Caco-2 (cell line): ENCODE measurements at regions not wholly inside any gene's neighbourhood (a gene's known extent, or its start where the extent isn't known, plus 50 kb on each side); places are given as distances from the start of the nearest gene placed in this dataset.
"Not testable (repeated sequence)": the region's sequence is repeated elsewhere in the genome, so short reads cannot be mapped to it uniquely, and the experiment has no call there.

Experiments used
- BruUV-seq: library from RNA; stranded (reverse); fragments of 400-500 nt; replicated peaks from 2 replicates; lab custom pipeline; 2021; lab: Mats Ljungman, UMichigan
- CTCF ChIA-PET: fragments of 300-600 bp; sonication (Branson Sonifier 250); formaldehyde crosslinking; loops from one replicate; lab custom pipeline; 2022; ENCODE audit warnings: antibody characterized with exemption; lab: Charles Lee
- POLR2A ChIA-PET: fragments of 300-600 bp; sonication (Branson Sonifier 250); formaldehyde crosslinking; loops from one replicate; lab custom pipeline; 2022; ENCODE audit warnings: antibody characterized with exemption; lab: Charles Lee
- DNase-seq, 2 experiments: peaks; one replicate each; pipeline versions ENCODE4 v3.0.0 to v3.0.0-alpha.2; 2020 to 2022
- H3K27me3 ChIP-seq: replicated peaks from 2 replicates; pipeline ENCODE4 v1.6.0; 2011; ENCODE audit warnings: low read length; ENCODE audit not compliant: control insufficient read depth, insufficient read depth
- H3K36me3 ChIP-seq: 2 replicates; pipeline ENCODE4 v1.5.1; 2011; ENCODE audit warnings: low read length; ENCODE audit not compliant: control insufficient read depth, insufficient read depth
- H3K4me1 ChIP-seq: fragments of 250-450 bp; sonication (Bioruptor Pico); 2 replicates; pipeline ENCODE4 v1.5.1; 2020; ENCODE audit warnings: mild to moderate bottlenecking
- H3K4me3 ChIP-seq: 2 replicates; pipeline ENCODE4 v1.5.1; 2011; ENCODE audit warnings: low read depth, mild to moderate bottlenecking, control low read depth, low read length
- H3K9me3 ChIP-seq: fragments of 250-450 bp; sonication (Bioruptor Pico); 2 replicates; pipeline ENCODE4 v1.5.1; 2020; ENCODE audit warnings: mild to moderate bottlenecking, moderate library complexity
- H3K27ac Mint-ChIP-seq: one replicate; pipeline ENCODE4 v1.8.0; 2022; ENCODE audit warnings: mixed read lengths; ENCODE audit not compliant: unreplicated experiment
- H3K27me3 Mint-ChIP-seq: one replicate; pipeline ENCODE4 v1.8.0; 2022; ENCODE audit warnings: mixed read lengths; ENCODE audit not compliant: insufficient read depth, unreplicated experiment
- H3K36me3 Mint-ChIP-seq: one replicate; pipeline ENCODE4 v1.8.0; 2022; ENCODE audit warnings: mild to moderate bottlenecking, mixed read lengths; ENCODE audit not compliant: insufficient read depth, unreplicated experiment
- H3K4me1 Mint-ChIP-seq: one replicate; pipeline ENCODE4 v1.8.0; 2022; ENCODE audit warnings: low read depth, mixed read lengths; ENCODE audit not compliant: unreplicated experiment
- H3K4me3 Mint-ChIP-seq: one replicate; pipeline ENCODE4 v1.8.0; 2022; ENCODE audit warnings: mild to moderate bottlenecking, moderate library complexity, mixed read lengths; ENCODE audit not compliant: unreplicated experiment
- H3K9me3 Mint-ChIP-seq: one replicate; pipeline ENCODE4 v1.8.0; 2022; ENCODE audit warnings: mixed read lengths; ENCODE audit not compliant: unreplicated experiment
- intact Hi-C: fragments of 100-400 bp; cut with micrococcal nuclease; formaldehyde crosslinking; loops from one replicate; pipeline ENCODE4 v1.10.0; 2022; ENCODE audit not compliant: unreplicated experiment
- TF ChIP-seq, protein P1 (sequence below), 2 experiments: fragments of 200-600 bp in 1 of 2; IDR thresholded peaks; 1 replicate in 1 of 2; 2 replicates in 1 of 2; pipeline versions ENCODE4 v1.5.1 to v1.8.0; 2011 to 2022; ENCODE audit warnings: antibody characterized with exemption in 1 of 2, control low read depth in 1 of 2, inconsistent platforms in 1 of 2, low read depth in 1 of 2, low read length in 1 of 2, mild to moderate bottlenecking in 1 of 2, moderate library complexity in 1 of 2; ENCODE audit not compliant: insufficient read depth in 1 of 2, severe bottlenecking in 1 of 2, unreplicated experiment in 1 of 2

DNA sequence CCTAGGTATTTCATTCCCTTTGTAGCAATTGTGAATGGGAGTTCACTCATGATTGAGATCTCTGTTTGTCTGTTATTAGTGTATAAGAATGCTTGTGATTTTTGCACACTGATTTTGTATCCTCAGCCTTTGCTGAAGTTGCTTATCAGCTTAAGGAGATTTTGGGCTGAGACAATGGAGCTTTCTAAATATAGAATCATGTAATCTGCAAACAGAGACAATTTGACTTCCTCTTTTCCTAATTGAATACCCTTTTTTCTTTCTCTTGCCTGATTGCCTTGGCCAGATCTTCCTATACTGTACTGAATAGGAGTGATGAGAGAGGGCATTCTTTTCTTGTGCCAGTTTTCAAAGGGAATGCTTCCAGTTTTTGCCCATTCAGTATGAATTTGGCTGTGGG is 398.1 kb downstream of the SRGAP2C start:
- H3K4me1 Mint-ChIP-seq, CTCF ChIA-PET, BruUV-seq, H3K9me3 ChIP-seq, DNase-seq, H3K36me3 Mint-ChIP-seq, H3K27me3 ChIP-seq, H3K27me3 Mint-ChIP-seq, H3K4me3 ChIP-seq, intact Hi-C loops, H3K4me3 Mint-ChIP-seq, H3K27ac Mint-ChIP-seq, POLR2A ChIA-PET, H3K36me3 ChIP-seq, H3K4me1 ChIP-seq: not testable (repeated sequence)
- H3K9me3 Mint-ChIP-seq: peaks cover 16% of the 10 kb centered on the region

DNA sequence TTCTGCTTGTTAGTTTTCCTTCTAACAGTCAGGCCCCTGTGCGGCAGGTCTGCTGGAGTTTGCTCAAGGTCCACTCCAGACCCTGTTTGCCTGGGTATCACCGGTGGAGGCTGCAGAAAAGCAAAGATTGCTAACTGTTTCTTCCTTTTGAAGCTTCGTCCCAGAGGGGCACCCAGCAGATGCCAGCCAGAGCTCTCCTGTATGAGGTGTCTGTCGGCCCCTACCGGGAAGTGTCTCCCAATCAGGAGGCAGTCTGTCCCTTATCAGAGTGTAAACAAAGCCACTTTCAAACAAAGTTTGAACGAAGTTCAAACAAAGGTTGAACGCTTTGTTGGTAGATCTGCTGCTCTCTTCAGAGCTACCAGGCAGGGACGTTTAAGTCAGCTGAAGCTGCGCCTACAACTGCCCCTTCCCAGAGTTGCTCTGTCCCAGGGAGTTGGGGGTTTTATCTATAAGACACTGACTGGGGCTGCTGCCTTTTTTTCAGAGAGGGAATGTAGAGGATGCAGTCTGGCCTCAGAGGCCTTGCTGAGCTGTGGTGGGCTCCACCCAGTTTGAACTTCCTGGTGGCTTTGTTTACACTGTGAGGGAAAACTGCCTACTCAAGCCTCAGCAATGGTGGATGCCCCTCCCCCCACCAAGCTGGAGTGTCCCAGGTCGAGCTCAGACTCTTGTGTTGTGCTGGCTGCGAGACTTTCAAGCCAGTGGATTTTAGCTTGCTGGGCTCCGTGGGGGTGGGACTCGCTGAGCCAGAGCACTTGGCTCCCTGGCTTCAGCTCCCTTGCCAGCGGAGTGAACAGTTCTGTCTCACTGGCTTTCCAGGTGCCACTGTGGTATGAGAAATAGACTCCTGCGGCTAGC is 401.8 kb downstream of the SRGAP2C start:
- no peaks in the 10 kb centered on the region for H3K36me3 Mint-ChIP-seq
- H3K4me3 Mint-ChIP-seq: no peak overlapping the region
- ChIA-PET POLR2A (no interaction called here), CTCF (no interaction called here)
- H3K36me3 ChIP-seq: no peaks in the 10 kb centered on the region
- H3K9me3 ChIP-seq: no peaks in the 10 kb centered on the region
- BruUV-seq: no TSS peak
- no peak overlapping the region for H3K4me3 ChIP-seq
- H3K27ac Mint-ChIP-seq: no peak overlapping the region
- TF ChIP-seq, protein P1, sequence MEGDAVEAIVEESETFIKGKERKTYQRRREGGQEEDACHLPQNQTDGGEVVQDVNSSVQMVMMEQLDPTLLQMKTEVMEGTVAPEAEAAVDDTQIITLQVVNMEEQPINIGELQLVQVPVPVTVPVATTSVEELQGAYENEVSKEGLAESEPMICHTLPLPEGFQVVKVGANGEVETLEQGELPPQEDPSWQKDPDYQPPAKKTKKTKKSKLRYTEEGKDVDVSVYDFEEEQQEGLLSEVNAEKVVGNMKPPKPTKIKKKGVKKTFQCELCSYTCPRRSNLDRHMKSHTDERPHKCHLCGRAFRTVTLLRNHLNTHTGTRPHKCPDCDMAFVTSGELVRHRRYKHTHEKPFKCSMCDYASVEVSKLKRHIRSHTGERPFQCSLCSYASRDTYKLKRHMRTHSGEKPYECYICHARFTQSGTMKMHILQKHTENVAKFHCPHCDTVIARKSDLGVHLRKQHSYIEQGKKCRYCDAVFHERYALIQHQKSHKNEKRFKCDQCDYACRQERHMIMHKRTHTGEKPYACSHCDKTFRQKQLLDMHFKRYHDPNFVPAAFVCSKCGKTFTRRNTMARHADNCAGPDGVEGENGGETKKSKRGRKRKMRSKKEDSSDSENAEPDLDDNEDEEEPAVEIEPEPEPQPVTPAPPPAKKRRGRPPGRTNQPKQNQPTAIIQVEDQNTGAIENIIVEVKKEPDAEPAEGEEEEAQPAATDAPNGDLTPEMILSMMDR (IDR thresholded peaks at IDR 0.05; ENCODE audit: insufficient read depth in 1 of 2, low read depth in 1 of 2, low read length in 1 of 2, severe bottlenecking in 1 of 2, unreplicated experiment in 1 of 2): no peak
- H3K27me3 ChIP-seq: no peaks in the 10 kb centered on the region
- intact Hi-C loops: no loop called here
- H3K4me1 ChIP-seq: peaks cover 6% of the 10 kb centered on the region; the same call in 1 of the 2 replicates
- peaks cover 24% of the 10 kb centered on the region for H3K9me3 Mint-ChIP-seq
- no peaks in the 10 kb centered on the region for H3K4me1 Mint-ChIP-seq
- peaks cover 3% of the 10 kb centered on the region for H3K27me3 Mint-ChIP-seq
- peak; percentile 9 to 39 for DNase-seq

DNA sequence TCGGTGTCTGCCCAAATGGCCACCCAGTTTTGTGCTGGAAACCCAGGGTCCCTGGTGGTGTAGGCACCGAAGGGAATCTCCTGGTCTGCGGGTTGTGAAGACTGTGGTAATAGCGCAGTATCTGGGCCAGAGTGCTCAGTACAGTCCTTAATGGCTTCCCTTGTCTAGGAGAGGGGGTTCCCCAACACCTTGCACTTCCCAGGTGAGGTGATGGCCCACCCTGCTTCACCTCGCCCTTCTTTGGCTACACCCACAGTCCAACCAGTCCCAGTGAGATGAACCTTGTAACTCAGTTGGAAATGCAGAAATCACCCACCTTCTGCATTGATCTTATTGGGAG is 402.4 kb downstream of the SRGAP2C start:
- Mint-ChIP-seq H3K36me3 (no peaks in the 10 kb centered on the region), H3K4me1 (no peaks in the 10 kb centered on the region), H3K9me3 (peaks cover 24% of the 10 kb centered on the region), H3K4me3 (no peak overlapping the region), H3K27me3 (peaks cover 3% of the 10 kb centered on the region), H3K27ac (no peak overlapping the region)
- Histone ChIP-seq H3K4me1 (peaks cover 6% of the 10 kb centered on the region; the same call in 1 of the 2 replicates), H3K4me3 (no peak overlapping the region), H3K27me3 (no peaks in the 10 kb centered on the region), H3K9me3 (no peaks in the 10 kb centered on the region), H3K36me3 (no peaks in the 10 kb centered on the region)
- intact Hi-C loops: no loop called here
- ChIA-PET POLR2A (no interaction called here), CTCF (no interaction called here)
- no peak for DNase-seq
- TF ChIP-seq, protein P1 (IDR thresholded peaks at IDR 0.05; ENCODE audit: insufficient read depth in 1 of 2, low read depth in 1 of 2, low read length in 1 of 2, severe bottlenecking in 1 of 2, unreplicated experiment in 1 of 2): no peak
- BruUV-seq: no TSS peak
